Panc1 (cell line): ENCODE measurements at regions not wholly inside any gene's neighbourhood (a gene's known extent, or its start where the extent isn't known, plus 50 kb on each side); places are given as distances from the start of the nearest gene placed in this dataset.

Source experiments
- ATAC-seq: fragments of 200-7000 bp; cut with Tn5 transposase; 2 replicates; pipeline ENCODE4 v1.9.1; 2020; ENCODE audit warnings: mild to moderate bottlenecking, moderate library complexity
- BruUV-seq: library from RNA; stranded (reverse); fragments of 400-500 nt; replicated peaks from 2 replicates; lab custom pipeline; 2021; lab: Mats Ljungman, UMichigan
- CTCF ChIA-PET: fragments of 300-600 bp; sonication (Branson Sonifier 250); formaldehyde crosslinking; loops from one replicate; lab custom pipeline; 2022; ENCODE audit warnings: antibody characterized with exemption; lab: Charles Lee
- POLR2A ChIA-PET: fragments of 300-600 bp; sonication (Branson Sonifier 250); formaldehyde crosslinking; loops from one replicate; lab custom pipeline; 2022; ENCODE audit warnings: antibody characterized with exemption; lab: Charles Lee
- DNase-seq: peaks from one replicate; pipeline ENCODE4 v3.0.0-alpha.2; 2010; ENCODE audit warnings: low read depth, low spot score
- H3K27ac ChIP-seq: 2 replicates; pipeline ENCODE4 v1.5.1; 2011; ENCODE audit warnings: mild to moderate bottlenecking, low read length, inconsistent platforms
- H3K27me3 ChIP-seq: fragments of 200-500 bp; sonication (Bioruptor generic); 2 replicates; pipeline ENCODE4 v1.6.0; 2014; ENCODE audit warnings: low read length, inconsistent platforms; ENCODE audit not compliant: control insufficient read depth, insufficient read depth
- H3K36me3 ChIP-seq: fragments of 200-500 bp; sonication (Bioruptor generic); 2 replicates; pipeline ENCODE4 v1.5.1; 2014; ENCODE audit warnings: inconsistent platforms, mild to moderate bottlenecking, low read length, moderate library complexity; ENCODE audit not compliant: control insufficient read depth, insufficient read depth
- H3K4me1 ChIP-seq: 2 replicates; pipeline ENCODE4 v1.5.1; 2011; ENCODE audit warnings: inconsistent platforms, mild to moderate bottlenecking, low read length, moderate library complexity; ENCODE audit not compliant: control insufficient read depth, insufficient read depth
- H3K4me3 ChIP-seq, 2 experiments: 2 replicates each; pipeline ENCODE4 v1.5.1; 2011 to 2012; ENCODE audit warnings: low read depth in 2 of 2, low read length in 2 of 2, mild to moderate bottlenecking in 2 of 2, inconsistent platforms in 1 of 2, moderate library complexity in 1 of 2
- H3K9me3 ChIP-seq: fragments of 200-500 bp; sonication (Bioruptor generic); 2 replicates; pipeline ENCODE4 v1.5.1; 2014; ENCODE audit warnings: low read depth, mild to moderate bottlenecking, inconsistent platforms, low read length, moderate library complexity; ENCODE audit not compliant: control insufficient read depth, insufficient read depth
- CTCF ChIP-seq: fragments of 450-650 bp; IDR thresholded peaks from 2 replicates; pipeline ENCODE4 v1.5.1; 2017; ENCODE audit warnings: mild to moderate bottlenecking
- POLR2AphosphoS5 ChIP-seq: IDR thresholded peaks from 2 replicates; pipeline ENCODE4 v1.6.1; 2012; ENCODE audit warnings: mild to moderate bottlenecking, low read depth, low read length, moderate library complexity
- REST ChIP-seq, 2 experiments: IDR thresholded peaks; 2 replicates each; pipeline ENCODE4 v1.6.1; 2011 to 2012; ENCODE audit warnings: low read depth in 2 of 2, control low read depth in 1 of 2, low read length in 1 of 2, mild to moderate bottlenecking in 1 of 2, moderate library complexity in 1 of 2; ENCODE audit not compliant: insufficient read depth in 1 of 2
- SIN3A ChIP-seq: IDR thresholded peaks from 2 replicates; pipeline ENCODE4 v1.6.1; 2012; ENCODE audit warnings: low read depth, mild to moderate bottlenecking, low read length, moderate library complexity, borderline replicate concordance; ENCODE audit not compliant: insufficient read depth
- TCF7L2 ChIP-seq: IDR thresholded peaks from 2 replicates; pipeline ENCODE4 v1.6.1; 2011; ENCODE audit warnings: mild to moderate bottlenecking, low read depth, low read length, inconsistent platforms
- in situ Hi-C: cut with HindIII; loops from 2 replicates; pipeline ENCODE4 v1.10.0; 2016; ENCODE audit warnings: low sequenced_read_pairs, low pct_unique_long_range_greater_than_20kb
- intact Hi-C: fragments of 100-400 bp; cut with micrococcal nuclease; formaldehyde crosslinking; loops from one replicate; pipeline ENCODE4 v1.10.0; 2022; ENCODE audit not compliant: unreplicated experiment

GRCh38 chr18:1652018-1652417 lies 747.3 kb downstream of the ADCYAP1 start:
- Histone ChIP-seq H3K4me1 (no peaks in the 10 kb centered on the region), H3K9me3 (peaks cover 3% of the 10 kb centered on the region; the same call in 1 of the 2 replicates), H3K27me3 (no peaks in the 10 kb centered on the region), H3K36me3 (no peaks in the 10 kb centered on the region), H3K4me3 (no peak overlapping the region), H3K27ac (no peak overlapping the region)
- BruUV-seq: no TSS peak
- no peak for ATAC-seq
- DNase-seq: no peak
- ChIA-PET CTCF (no interaction called here), POLR2A (no interaction called here)
- intact Hi-C loops: no loop called here
- no peak for TF ChIP-seq TCF7L2
- no peak for TF ChIP-seq SIN3A
- no peak for TF ChIP-seq CTCF
- TF ChIP-seq REST (IDR thresholded peaks at IDR 0.05; ENCODE audit: insufficient read depth in 1 of 2, low read depth in 2 of 2, low read length in 1 of 2): no peak
- TF ChIP-seq POLR2AphosphoS5: no peak
- in situ Hi-C loops: no loop called here

GRCh38 chr18:1653873-1654272 lies 749.2 kb downstream of the ADCYAP1 start:
- Histone ChIP-seq H3K27me3 (no peaks in the 10 kb centered on the region), H3K9me3 (peaks cover 3% of the 10 kb centered on the region; the same call in 1 of the 2 replicates), H3K36me3 (no peaks in the 10 kb centered on the region), H3K4me3 (no peak overlapping the region), H3K27ac (no peak overlapping the region), H3K4me1 (no peaks in the 10 kb centered on the region)
- no TSS peak for BruUV-seq
- ATAC-seq (no peak), DNase-seq (no peak)
- POLR2A ChIA-PET: no interaction called here
- intact Hi-C loops (no loop called here), in situ Hi-C loops (no loop called here)
- TF ChIP-seq TCF7L2 (no peak), SIN3A (no peak), REST (IDR thresholded peaks at IDR 0.05; ENCODE audit: insufficient read depth in 1 of 2, low read depth in 2 of 2, low read length in 1 of 2) (no peak), POLR2AphosphoS5 (no peak), CTCF (no peak)
- CTCF ChIA-PET: no interaction called here
